ENCODE measurements at regions not wholly inside any gene's neighbourhood (a gene's known extent, or its start where the extent isn't known, plus 50 kb on each side); places are given as distances from the start of the nearest gene placed in this dataset.
"Not testable (repeated sequence)": the region's sequence is repeated elsewhere in the genome, so short reads cannot be mapped to it uniquely, and the experiment has no call there.

- no peak for TF ChIP-seq CTCF (conservative IDR thresholded peaks at IDR 0.05)
Observed at GRCh38 chr11:29051935-29052334, 943.7 kb downstream of the METTL15 start.

GRCh38 chr11:29050962-29051361 lies 942.8 kb downstream of the METTL15 start:
- H3K27ac ChIP-seq: not testable (repeated sequence)

More at GRCh38 chr11:29051935-29052334, 943.7 kb downstream of the METTL15 start:
- H3K27ac ChIP-seq: no peak overlapping the region

- H3K27ac ChIP-seq: no peak overlapping the region
- no peak for TF ChIP-seq CTCF (conservative IDR thresholded peaks at IDR 0.05)
Observed at GRCh38 chr11:29040489-29040888, 932.3 kb downstream of the METTL15 start.

GRCh38 chr11:29032384-29033149 lies 924.4 kb downstream of the METTL15 start:
- H3K27ac ChIP-seq: no peak overlapping the region
- no peak for TF ChIP-seq CTCF (conservative IDR thresholded peaks at IDR 0.05)

GRCh38 chr11:29029452-29029851 lies 921.3 kb downstream of the METTL15 start:
- no peak for TF ChIP-seq CTCF (conservative IDR thresholded peaks at IDR 0.05)
- no peak overlapping the region for H3K27ac ChIP-seq

DNA sequence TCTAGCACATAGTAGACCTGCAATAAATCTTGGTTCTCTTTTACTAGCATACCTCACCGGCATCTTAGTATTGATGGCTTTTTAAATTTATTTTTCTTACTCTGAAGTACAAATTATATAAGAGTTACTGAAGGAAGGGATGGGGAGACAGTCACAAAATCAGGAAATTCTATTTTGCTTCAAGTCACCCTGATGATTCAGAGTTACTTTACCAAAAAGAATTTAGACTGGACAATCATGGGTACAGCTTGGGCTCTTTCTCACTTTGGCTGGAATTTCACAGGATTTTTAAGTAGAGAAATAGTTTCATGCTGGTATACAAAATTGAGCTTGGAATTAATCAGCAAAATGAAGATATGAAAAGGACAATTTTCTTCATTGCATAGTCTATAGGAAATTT lies 919.2 kb downstream of the METTL15 start:
- no peak for TF ChIP-seq CTCF (conservative IDR thresholded peaks at IDR 0.05)
- H3K27ac ChIP-seq: no peak overlapping the region

DNA sequence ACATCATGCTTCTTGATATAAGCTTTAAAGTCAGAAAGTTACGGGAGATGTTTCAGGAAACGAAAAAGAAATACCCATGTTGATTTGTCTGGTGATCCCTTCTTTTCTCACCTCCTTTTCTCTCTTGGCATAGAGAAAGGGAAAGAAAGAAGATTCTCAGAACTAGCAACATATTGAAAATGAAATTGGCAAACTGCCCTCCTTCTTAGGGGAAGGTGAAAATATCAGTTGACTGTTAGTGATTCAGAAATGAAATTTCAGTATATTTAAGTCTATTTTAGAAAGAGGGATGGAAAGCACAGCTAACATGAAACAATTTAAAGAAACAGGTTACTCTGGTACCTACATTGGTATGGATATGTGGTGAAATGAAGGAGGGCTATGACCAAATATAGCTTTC lies 918.1 kb downstream of the METTL15 start:
- no peak for TF ChIP-seq CTCF (conservative IDR thresholded peaks at IDR 0.05)
- H3K27ac ChIP-seq: no peak overlapping the region

DNA sequence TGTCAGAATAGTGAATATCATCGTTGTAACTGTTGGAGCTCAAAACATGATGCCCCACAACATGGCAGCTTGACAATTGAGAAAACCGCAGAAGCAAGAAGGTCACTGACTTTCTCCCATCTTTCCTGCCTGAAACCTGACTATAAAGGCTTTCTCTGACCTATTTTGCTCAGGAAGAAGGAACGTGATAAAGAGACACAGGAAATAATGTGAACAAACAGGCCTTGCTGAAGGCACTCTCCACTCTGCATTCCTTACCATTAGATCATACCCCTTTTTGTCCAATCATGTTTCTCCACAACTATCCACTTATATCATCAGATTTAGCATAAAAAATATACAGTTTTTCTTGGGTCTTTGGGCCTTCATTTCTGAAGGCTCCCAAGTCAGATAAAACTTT lies 916.8 kb downstream of the METTL15 start:
- H3K27ac ChIP-seq: no peak overlapping the region
- TF ChIP-seq CTCF (conservative IDR thresholded peaks at IDR 0.05): no peak
